AG04450 (cell line): ENCODE measurements at regions not wholly inside any gene's neighbourhood (a gene's known extent, or its start where the extent isn't known, plus 50 kb on each side); places are given as distances from the start of the nearest gene placed in this dataset.

ENCODE experiments used
- CTCF ChIA-PET: fragments of 300-600, 350-600 bp; formaldehyde crosslinking; extraction: SDS; loops from one replicate; lab custom pipeline; 2022; ENCODE audit warnings: antibody characterized with exemption, inconsistent platforms; lab: Charles Lee
- POLR2A ChIA-PET: fragments of 350-600 bp; formaldehyde crosslinking; extraction: SDS; loops from one replicate; lab custom pipeline; 2021; ENCODE audit warnings: antibody characterized with exemption, inconsistent platforms; lab: Yijun Ruan, JAX
- DNase-seq: peaks from one replicate; pipeline ENCODE4 v3.0.0-alpha.2; 2011; ENCODE audit warnings: low read depth, low spot score
- H3K27ac ChIP-seq: one replicate; pipeline ENCODE4 v1.5.1; 2012; ENCODE audit warnings: low read depth, low read length, control low read depth
- H3K27me3 ChIP-seq: one replicate; pipeline ENCODE4 v1.6.0; 2012; ENCODE audit warnings: low read length; ENCODE audit not compliant: control insufficient read depth, insufficient read depth
- H3K4me3 ChIP-seq: 2 replicates; pipeline ENCODE4 v1.5.1; 2011; ENCODE audit warnings: mild to moderate bottlenecking, low read depth, low read length, control low read depth
- H3K9me3 ChIP-seq: 2 replicates; pipeline ENCODE4 v1.5.1; 2012; ENCODE audit warnings: low read length; ENCODE audit not compliant: control insufficient read depth, insufficient read depth
- CTCF ChIP-seq: IDR thresholded peaks from 2 replicates; pipeline ENCODE4 v1.5.1; 2011; ENCODE audit warnings: low read depth, low read length, control low read depth, inconsistent platforms

GRCh38 chr16:76883076-76883475, 307.9 kb upstream of the MON1B start:
- POLR2A ChIA-PET: no interaction called here
- DNase-seq: no peak
- H3K27ac ChIP-seq: no peak overlapping the region
- H3K4me3 ChIP-seq: no peak overlapping the region
- CTCF ChIA-PET: no interaction called here
- H3K9me3 ChIP-seq: no peaks in the 10 kb centered on the region
- H3K27me3 ChIP-seq: no peaks in the 10 kb centered on the region
- TF ChIP-seq CTCF: no peak

- DNase-seq: no peak
- Histone ChIP-seq H3K27ac (no peak overlapping the region), H3K4me3 (no peak overlapping the region), H3K27me3 (no peaks in the 10 kb centered on the region), H3K9me3 (no peaks in the 10 kb centered on the region)
- POLR2A ChIA-PET: no interaction called here
- TF ChIP-seq CTCF: no peak
- CTCF ChIA-PET: no interaction called here
These were observed 305.0 kb upstream of the MON1B start for GRCh38 chr16:76885776-76886537.

- H3K4me3 ChIP-seq: no peak overlapping the region
- H3K9me3 ChIP-seq: no peaks in the 10 kb centered on the region
- no peak overlapping the region for H3K27ac ChIP-seq
- CTCF ChIA-PET: no interaction called here
- H3K27me3 ChIP-seq: no peaks in the 10 kb centered on the region
- POLR2A ChIA-PET: no interaction called here
- DNase-seq: no peak
- TF ChIP-seq CTCF: no peak
These were observed 293.2 kb upstream of the MON1B start for GRCh38 chr16:76897816-76898215.

- ChIA-PET CTCF (interaction anchor here (0.6 kb wide), 1 partner anchor 126 kb away, joined by 4 read pairs; no protein-coding TSS in a partner anchor), POLR2A (no interaction called here)
- no peak for TF ChIP-seq CTCF
- Histone ChIP-seq H3K9me3 (no peaks in the 10 kb centered on the region), H3K27ac (no peak overlapping the region), H3K27me3 (no peaks in the 10 kb centered on the region), H3K4me3 (no peak overlapping the region)
- no peak for DNase-seq
These were observed 291.2 kb upstream of the MON1B start for GRCh38 chr16:76899767-76900166.
